Aorta (tissue), 5 donors: ENCODE measurements at regions not wholly inside any gene's neighbourhood (a gene's known extent, or its start where the extent isn't known, plus 50 kb on each side); places are given as distances from the start of the nearest gene placed in this dataset.

Experiments used
- ATAC-seq: fragments of 200-7000 bp; cut with Tn5 transposase; one replicate; pipeline ENCODE4 v1.9.1; 2022; ENCODE audit warnings: moderate library complexity; ENCODE audit not compliant: low FRiP score
- DNase-seq, 2 donors: peaks; one replicate each; pipeline ENCODE4 v3.0.0-alpha.2; 2020
- H3K27ac ChIP-seq, 2 donors: one replicate each; pipeline ENCODE4 v1.5.1; 2013; ENCODE audit warnings: low read length in 2 of 2, mild to moderate bottlenecking in 2 of 2, moderate library complexity in 2 of 2, control low read depth in 1 of 2, inconsistent platforms in 1 of 2, low read depth in 1 of 2
- H3K27me3 ChIP-seq, 2 donors: one replicate each; pipeline ENCODE4 v1.6.1; 2013; ENCODE audit warnings: control low read depth in 1 of 2, low read length in 1 of 2, mild to moderate bottlenecking in 1 of 2, moderate library complexity in 1 of 2; ENCODE audit not compliant: insufficient read depth in 2 of 2, control insufficient read depth in 1 of 2
- H3K36me3 ChIP-seq, 2 donors: one replicate each; pipeline ENCODE4 v1.6.1; 2013; ENCODE audit warnings: control low read depth in 1 of 2, low read length in 1 of 2, mild to moderate bottlenecking in 1 of 2; ENCODE audit not compliant: insufficient read depth in 2 of 2, control insufficient read depth in 1 of 2
- H3K4me1 ChIP-seq, 2 donors: one replicate each; pipeline ENCODE4 v1.6.1; 2013; ENCODE audit warnings: low read length in 2 of 2, control low read depth in 1 of 2, mild to moderate bottlenecking in 1 of 2, moderate library complexity in 1 of 2; ENCODE audit not compliant: insufficient read depth in 2 of 2, control insufficient read depth in 1 of 2
- H3K4me3 ChIP-seq, 2 donors: one replicate each; pipeline ENCODE4 v1.5.1; 2013; ENCODE audit warnings: low read length in 2 of 2, control low read depth in 1 of 2, mild to moderate bottlenecking in 1 of 2
- H3K9me3 ChIP-seq: one replicate; pipeline ENCODE4 v1.6.1; 2013; ENCODE audit warnings: mild to moderate bottlenecking, low read length; ENCODE audit not compliant: control insufficient read depth
- WGBS, 2 donors: extraction: QIAGEN DNeasy Blood & Tissue Kit; methylation state at CpG; one replicate each; pipeline ENCODE4 v1.1.7; 2013; 5-methylcytosine and 5-hydroxymethylcytosine counted together
- intact Hi-C, 2 donors: fragments of 100-400 bp; cut with DNase I; formaldehyde crosslinking; loops; one replicate each; pipeline versions ENCODE4 v1.14.2 to v1.15.0; 2022
- donor health status: healthy with polysubstance abuse.
- donor health status: Bipolar disorder and iron deficiency.
- donor health status: DM: no; HTN: no; CAD: no.
- donor health status: DM: no; HTN: no; CAD: no.
- donor health status: DM: yes; HTN: yes; CAD: no.

- DNase-seq (no peak), ATAC-seq (no peak)
- H3K4me3 ChIP-seq, result no peak overlapping the region
- no peaks in the 10 kb centered on the region for H3K36me3 ChIP-seq
- intact Hi-C loops, result no loop called here
- no peak overlapping the region for H3K27ac ChIP-seq
- H3K9me3 ChIP-seq, result no peaks in the 10 kb centered on the region
- H3K4me1 ChIP-seq, result no peaks in the 10 kb centered on the region
- no peaks in the 10 kb centered on the region for H3K27me3 ChIP-seq
- 27 to 30% methylated on average over 6 of the region's 6 CpGs for WGBS, 2 donors
Observed at GRCh38 chr10:81093056-81093455, 555.4 kb downstream of the SH2D4B start.

- Histone ChIP-seq H3K9me3 (no peaks in the 10 kb centered on the region), H3K27ac (no peak overlapping the region), H3K36me3 (no peaks in the 10 kb centered on the region), H3K4me1 (no peaks in the 10 kb centered on the region), H3K4me3 (no peak overlapping the region), H3K27me3 (no peaks in the 10 kb centered on the region)
- 90 to 93% methylated on average over 2 of the region's 2 CpGs for WGBS, 2 donors
- DNase-seq (no peak), ATAC-seq (no peak)
- intact Hi-C loops, result no loop called here
Observed at GRCh38 chr10:81095238-81095637, 557.5 kb downstream of the SH2D4B start.

- H3K27ac ChIP-seq, result no peak overlapping the region
- no peak for ATAC-seq
- H3K9me3 ChIP-seq, result no peaks in the 10 kb centered on the region
- intact Hi-C loops, result no loop called here
- no peaks in the 10 kb centered on the region for H3K36me3 ChIP-seq
- H3K4me1 ChIP-seq, result no peaks in the 10 kb centered on the region
- H3K4me3 ChIP-seq, result no peak overlapping the region
- DNase-seq, result no peak
- H3K27me3 ChIP-seq, result no peaks in the 10 kb centered on the region
- WGBS, 2 donors, result 25 to 60% methylated on average over 1 of the region's 1 CpG
Observed at GRCh38 chr10:81096558-81096957, 558.9 kb downstream of the SH2D4B start.

DNA sequence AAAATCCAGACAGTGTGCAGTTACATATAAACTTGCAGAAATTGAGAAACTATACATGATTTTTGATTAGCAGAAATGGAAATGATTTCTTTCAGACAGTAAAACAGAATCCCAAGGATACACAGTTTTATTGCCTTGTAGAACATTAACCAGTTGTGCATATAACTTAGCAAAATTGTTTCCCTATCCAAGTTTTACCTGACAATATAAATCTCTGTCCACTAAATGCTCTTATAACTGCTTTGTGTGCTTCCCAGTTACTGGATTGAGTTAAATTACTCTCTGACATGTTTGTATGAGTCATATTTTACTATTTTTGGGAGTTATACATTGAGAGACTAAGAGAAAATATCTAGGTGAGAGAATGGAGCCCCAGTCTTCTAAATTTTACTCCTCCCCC lies 563.4 kb downstream of the SH2D4B start:
- no peaks in the 10 kb centered on the region for H3K9me3 ChIP-seq
- DNase-seq, result no peak
- no peak overlapping the region for H3K4me3 ChIP-seq
- intact Hi-C loops, result no loop called here
- no peaks in the 10 kb centered on the region for H3K36me3 ChIP-seq
- H3K27ac ChIP-seq, result no peak overlapping the region
- no peaks in the 10 kb centered on the region for H3K27me3 ChIP-seq
- no peak for ATAC-seq
- H3K4me1 ChIP-seq, result no peaks in the 10 kb centered on the region

DNA sequence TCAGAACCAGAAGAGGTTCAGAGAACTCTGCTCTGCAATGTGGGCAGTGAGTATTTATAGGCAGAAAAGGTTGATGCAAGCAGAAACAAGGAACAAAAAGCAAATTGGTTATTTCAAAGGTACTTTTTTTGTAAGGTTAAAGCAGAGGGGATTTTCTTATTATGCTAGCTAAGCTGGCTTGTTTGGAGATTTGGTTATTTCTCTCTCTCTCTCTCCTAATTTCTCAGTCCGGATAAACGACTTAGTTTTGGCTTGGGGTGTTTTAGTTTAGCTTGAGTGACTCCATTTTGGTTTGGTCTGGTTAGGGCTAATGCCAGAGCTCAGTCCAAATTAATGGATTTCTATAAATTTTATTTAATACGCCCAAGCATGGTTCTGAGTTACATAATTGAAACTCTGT lies 566.8 kb downstream of the SH2D4B start:
- Histone ChIP-seq H3K4me3 (no peak overlapping the region), H3K27me3 (no peaks in the 10 kb centered on the region), H3K4me1 (no peaks in the 10 kb centered on the region), H3K36me3 (no peaks in the 10 kb centered on the region), H3K9me3 (no peaks in the 10 kb centered on the region), H3K27ac (no peak overlapping the region)
- no peak for DNase-seq
- no peak for ATAC-seq
- 87% methylated on average over 3 of the region's 3 CpGs for WGBS, 2 donors
- intact Hi-C loops, result no loop called here

DNA sequence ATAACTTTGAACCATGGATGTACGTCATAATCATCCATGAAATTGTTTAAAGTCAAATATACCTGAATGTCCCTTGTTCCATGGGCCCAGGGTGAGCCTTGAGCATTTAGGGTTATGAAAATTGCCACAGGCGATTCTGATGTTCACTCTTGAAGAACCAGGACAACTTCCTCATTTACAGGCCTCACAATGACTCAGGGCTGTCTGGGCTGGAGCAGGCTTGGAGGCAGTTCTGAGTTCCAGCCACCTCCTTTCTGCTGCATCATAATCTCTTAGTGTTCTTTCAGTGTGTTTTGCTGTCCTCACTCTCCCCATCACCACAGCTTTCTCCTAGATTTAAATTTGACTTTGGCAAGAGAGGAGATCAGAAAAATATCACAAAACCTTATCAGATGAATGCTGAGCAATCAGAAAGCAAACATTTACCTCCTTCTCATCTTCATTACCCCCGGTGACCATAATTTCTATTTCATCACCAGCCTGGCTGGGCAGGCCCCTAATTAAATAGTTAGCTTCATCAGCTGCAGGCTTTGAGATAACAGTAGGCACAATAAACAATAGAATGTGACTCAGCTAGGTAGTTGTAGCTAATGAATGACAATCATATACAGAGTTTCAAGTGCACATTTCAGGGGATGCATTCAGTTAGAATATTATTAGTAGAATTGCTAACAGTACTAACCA lies 571.0 kb downstream of the SH2D4B start:
- no peak overlapping the region for H3K4me3 ChIP-seq
- intact Hi-C loops, result no loop called here
- no peaks in the 10 kb centered on the region for H3K36me3 ChIP-seq
- DNase-seq (no peak), ATAC-seq (no peak)
- no peaks in the 10 kb centered on the region for H3K27me3 ChIP-seq
- no peak overlapping the region for H3K27ac ChIP-seq
- WGBS, 2 donors, result 75 to 79% methylated on average over 3 of the region's 3 CpGs
- no peaks in the 10 kb centered on the region for H3K4me1 ChIP-seq
- H3K9me3 ChIP-seq, result no peaks in the 10 kb centered on the region

DNA sequence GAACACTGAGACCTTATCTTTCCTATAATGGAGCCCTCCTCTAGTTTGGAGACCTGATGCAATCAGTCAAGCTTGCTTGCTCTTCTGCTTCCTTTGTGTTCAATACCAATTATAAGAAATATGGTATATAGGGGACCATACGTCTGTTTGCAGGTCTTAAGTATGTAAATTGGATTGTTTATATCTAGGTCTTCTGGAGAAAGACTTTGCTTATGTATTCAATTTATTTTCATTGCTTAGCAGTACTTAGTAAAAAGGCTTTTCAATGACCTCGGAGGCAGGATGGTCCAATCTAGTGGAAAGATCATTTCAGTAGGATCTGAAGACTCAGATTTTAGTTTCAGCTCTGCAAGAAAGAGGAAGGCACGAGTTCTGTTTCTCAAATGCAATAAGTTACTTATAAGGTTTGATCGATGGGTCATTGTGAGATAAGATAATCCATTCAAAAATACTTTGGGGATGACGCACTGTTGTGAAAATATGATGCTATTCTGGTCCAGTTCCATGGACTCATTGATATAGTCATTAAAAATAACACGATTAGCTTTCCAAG lies 571.6 kb downstream of the SH2D4B start:
- no peaks in the 10 kb centered on the region for H3K27me3 ChIP-seq
- H3K36me3 ChIP-seq, result no peaks in the 10 kb centered on the region
- intact Hi-C loops, result no loop called here
- DNase-seq, result no peak
- no peaks in the 10 kb centered on the region for H3K4me1 ChIP-seq
- no peak overlapping the region for H3K4me3 ChIP-seq
- ATAC-seq, result no peak
- no peaks in the 10 kb centered on the region for H3K9me3 ChIP-seq
- WGBS, 2 donors, result 79 to 81% methylated on average over 6 of the region's 6 CpGs
- no peak overlapping the region for H3K27ac ChIP-seq

DNA sequence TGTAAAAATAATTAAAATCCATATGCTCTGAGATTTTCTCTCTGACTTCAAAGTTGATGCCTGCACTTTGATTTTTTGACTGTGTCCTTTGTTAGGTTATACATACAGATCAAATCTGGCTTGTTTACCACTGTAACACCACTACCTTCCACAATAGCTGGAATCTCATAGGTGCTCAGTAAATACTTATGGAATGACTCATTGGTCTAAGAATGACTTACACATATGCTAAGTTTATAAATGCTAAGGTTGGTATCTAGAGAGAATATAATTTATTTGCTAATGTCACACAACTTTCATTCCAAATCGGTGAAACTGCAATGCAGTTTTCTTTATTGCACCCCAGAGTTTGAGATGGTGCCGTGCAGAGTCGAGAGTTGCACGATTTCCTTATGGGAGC lies 578.5 kb downstream of the SH2D4B start:
- H3K27ac ChIP-seq, result no peak overlapping the region
- intact Hi-C loops, result no loop called here
- H3K4me3 ChIP-seq, result no peak overlapping the region
- ATAC-seq (no peak), DNase-seq (no peak)
- no peaks in the 10 kb centered on the region for H3K4me1 ChIP-seq
- no peaks in the 10 kb centered on the region for H3K9me3 ChIP-seq
- no peaks in the 10 kb centered on the region for H3K27me3 ChIP-seq
- 49 to 52% methylated on average over 4 of the region's 4 CpGs for WGBS, 2 donors
- H3K36me3 ChIP-seq, result no peaks in the 10 kb centered on the region

DNA sequence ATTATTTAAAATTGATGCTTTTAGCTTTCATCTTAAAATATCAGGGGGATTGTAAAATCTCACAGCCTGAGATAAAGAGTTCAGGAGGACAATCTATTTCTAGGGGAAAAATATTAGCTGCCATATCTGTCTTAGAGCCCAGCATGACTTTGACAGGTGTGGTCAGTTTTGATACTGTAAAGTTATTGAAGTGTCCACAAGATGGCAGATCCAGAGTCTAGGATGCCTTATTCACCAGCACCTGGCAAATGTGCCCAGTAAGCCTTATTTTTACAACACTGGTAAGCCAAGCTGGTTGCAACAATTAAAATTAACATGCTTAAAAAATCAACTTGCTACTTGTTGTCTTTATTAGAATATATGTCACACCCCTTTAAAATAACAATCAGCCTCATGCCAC lies 579.3 kb downstream of the SH2D4B start:
- H3K9me3 ChIP-seq, result no peaks in the 10 kb centered on the region
- intact Hi-C loops, result no loop called here
- no peaks in the 10 kb centered on the region for H3K4me1 ChIP-seq
- no peak for DNase-seq
- no peaks in the 10 kb centered on the region for H3K36me3 ChIP-seq
- no peak overlapping the region for H3K27ac ChIP-seq
- no peak overlapping the region for H3K4me3 ChIP-seq
- ATAC-seq, result no peak
- H3K27me3 ChIP-seq, result no peaks in the 10 kb centered on the region
